Panc1 (cell line): ENCODE measurements at regions not wholly inside any gene's neighbourhood (a gene's known extent, or its start where the extent isn't known, plus 50 kb on each side); places are given as distances from the start of the nearest gene placed in this dataset.

Source experiments
- ATAC-seq: fragments of 200-7000 bp; cut with Tn5 transposase; 2 replicates; pipeline ENCODE4 v1.9.1; 2020; ENCODE audit warnings: mild to moderate bottlenecking, moderate library complexity
- BruUV-seq: library from RNA; stranded (reverse); fragments of 400-500 nt; replicated peaks from 2 replicates; lab custom pipeline; 2021; lab: Mats Ljungman, UMichigan
- CTCF ChIA-PET: fragments of 300-600 bp; sonication (Branson Sonifier 250); formaldehyde crosslinking; loops from one replicate; lab custom pipeline; 2022; ENCODE audit warnings: antibody characterized with exemption; lab: Charles Lee
- POLR2A ChIA-PET: fragments of 300-600 bp; sonication (Branson Sonifier 250); formaldehyde crosslinking; loops from one replicate; lab custom pipeline; 2022; ENCODE audit warnings: antibody characterized with exemption; lab: Charles Lee
- DNase-seq: peaks from one replicate; pipeline ENCODE4 v3.0.0-alpha.2; 2010; ENCODE audit warnings: low read depth, low spot score
- H3K27ac ChIP-seq: 2 replicates; pipeline ENCODE4 v1.5.1; 2011; ENCODE audit warnings: mild to moderate bottlenecking, low read length, inconsistent platforms
- H3K27me3 ChIP-seq: fragments of 200-500 bp; sonication (Bioruptor generic); 2 replicates; pipeline ENCODE4 v1.6.0; 2014; ENCODE audit warnings: low read length, inconsistent platforms; ENCODE audit not compliant: control insufficient read depth, insufficient read depth
- H3K36me3 ChIP-seq: fragments of 200-500 bp; sonication (Bioruptor generic); 2 replicates; pipeline ENCODE4 v1.5.1; 2014; ENCODE audit warnings: inconsistent platforms, mild to moderate bottlenecking, low read length, moderate library complexity; ENCODE audit not compliant: control insufficient read depth, insufficient read depth
- H3K4me1 ChIP-seq: 2 replicates; pipeline ENCODE4 v1.5.1; 2011; ENCODE audit warnings: inconsistent platforms, mild to moderate bottlenecking, low read length, moderate library complexity; ENCODE audit not compliant: control insufficient read depth, insufficient read depth
- H3K4me3 ChIP-seq, 2 experiments: 2 replicates each; pipeline ENCODE4 v1.5.1; 2011 to 2012; ENCODE audit warnings: low read depth in 2 of 2, low read length in 2 of 2, mild to moderate bottlenecking in 2 of 2, inconsistent platforms in 1 of 2, moderate library complexity in 1 of 2
- H3K9me3 ChIP-seq: fragments of 200-500 bp; sonication (Bioruptor generic); 2 replicates; pipeline ENCODE4 v1.5.1; 2014; ENCODE audit warnings: low read depth, mild to moderate bottlenecking, inconsistent platforms, low read length, moderate library complexity; ENCODE audit not compliant: control insufficient read depth, insufficient read depth
- CTCF ChIP-seq: fragments of 450-650 bp; IDR thresholded peaks from 2 replicates; pipeline ENCODE4 v1.5.1; 2017; ENCODE audit warnings: mild to moderate bottlenecking
- POLR2AphosphoS5 ChIP-seq: IDR thresholded peaks from 2 replicates; pipeline ENCODE4 v1.6.1; 2012; ENCODE audit warnings: mild to moderate bottlenecking, low read depth, low read length, moderate library complexity
- REST ChIP-seq, 2 experiments: IDR thresholded peaks; 2 replicates each; pipeline ENCODE4 v1.6.1; 2011 to 2012; ENCODE audit warnings: low read depth in 2 of 2, control low read depth in 1 of 2, low read length in 1 of 2, mild to moderate bottlenecking in 1 of 2, moderate library complexity in 1 of 2; ENCODE audit not compliant: insufficient read depth in 1 of 2
- SIN3A ChIP-seq: IDR thresholded peaks from 2 replicates; pipeline ENCODE4 v1.6.1; 2012; ENCODE audit warnings: low read depth, mild to moderate bottlenecking, low read length, moderate library complexity, borderline replicate concordance; ENCODE audit not compliant: insufficient read depth
- TCF7L2 ChIP-seq: IDR thresholded peaks from 2 replicates; pipeline ENCODE4 v1.6.1; 2011; ENCODE audit warnings: mild to moderate bottlenecking, low read depth, low read length, inconsistent platforms
- in situ Hi-C: cut with HindIII; loops from 2 replicates; pipeline ENCODE4 v1.10.0; 2016; ENCODE audit warnings: low sequenced_read_pairs, low pct_unique_long_range_greater_than_20kb
- intact Hi-C: fragments of 100-400 bp; cut with micrococcal nuclease; formaldehyde crosslinking; loops from one replicate; pipeline ENCODE4 v1.10.0; 2022; ENCODE audit not compliant: unreplicated experiment

- Histone ChIP-seq H3K4me3 (no peak overlapping the region), H3K9me3 (no peaks in the 10 kb centered on the region), H3K27me3 (no peaks in the 10 kb centered on the region), H3K4me1 (no peaks in the 10 kb centered on the region), H3K36me3 (no peaks in the 10 kb centered on the region), H3K27ac (no peak overlapping the region)
- DNase-seq = no peak
- in situ Hi-C loops = no loop called here
- no TSS peak for BruUV-seq
- ChIA-PET CTCF (no interaction called here), POLR2A (no interaction called here)
- ATAC-seq = no peak
- intact Hi-C loops = no loop called here
- no peak for TF ChIP-seq SIN3A
- no peak for TF ChIP-seq REST (IDR thresholded peaks at IDR 0.05; ENCODE audit: insufficient read depth in 1 of 2, low read depth in 2 of 2, low read length in 1 of 2)
- TF ChIP-seq CTCF = no peak
Measured at GRCh38 chr4:187603093-187604025, 392.2 kb upstream of the ZFP42 start.

GRCh38 chr4:187604984-187605383, 390.6 kb upstream of the ZFP42 start:
- Histone ChIP-seq H3K27ac (no peak overlapping the region), H3K4me1 (no peaks in the 10 kb centered on the region), H3K9me3 (no peaks in the 10 kb centered on the region), H3K4me3 (no peak overlapping the region), H3K36me3 (no peaks in the 10 kb centered on the region), H3K27me3 (no peaks in the 10 kb centered on the region)
- TF ChIP-seq TCF7L2 = no peak
- no peak for TF ChIP-seq SIN3A
- TF ChIP-seq POLR2AphosphoS5 = no peak
- no peak for TF ChIP-seq CTCF
- no peak for TF ChIP-seq REST (IDR thresholded peaks at IDR 0.05; ENCODE audit: insufficient read depth in 1 of 2, low read depth in 2 of 2, low read length in 1 of 2)
- intact Hi-C loops (loop anchor here (5.0 kb wide), 1 partner anchor 807 kb away; no protein-coding TSS in a partner anchor), in situ Hi-C loops (no loop called here)
- ChIA-PET CTCF (no interaction called here), POLR2A (no interaction called here)
- ATAC-seq = no peak
- no TSS peak for BruUV-seq
- no peak for DNase-seq
